Activated naive CD4-positive, alpha-beta T cell treated with anti-CD3 and anti-CD28 coated beads, Interleukin-2, amount 50 U/mL, for 24 hours (primary cell): ENCODE measurements at regions not wholly inside any gene's neighbourhood (a gene's known extent, or its start where the extent isn't known, plus 50 kb on each side); places are given as distances from the start of the nearest gene placed in this dataset.
"Not testable (repeated sequence)": the region's sequence is repeated elsewhere in the genome, so short reads cannot be mapped to it uniquely, and the experiment has no call there.

Experiments
- H3K27ac Mint-ChIP-seq: one replicate; pipeline ENCODE4 v1.8.0; 2021; ENCODE audit warnings: mild to moderate bottlenecking, mixed read lengths
- H3K27me3 Mint-ChIP-seq: one replicate; pipeline ENCODE4 v1.8.0; 2021; ENCODE audit warnings: mixed read lengths
- H3K36me3 Mint-ChIP-seq: one replicate; pipeline ENCODE4 v1.8.0; 2021; ENCODE audit warnings: mixed read lengths
- H3K4me1 Mint-ChIP-seq: one replicate; pipeline ENCODE4 v1.8.0; 2021; ENCODE audit warnings: mixed read lengths
- H3K4me3 Mint-ChIP-seq: one replicate; pipeline ENCODE4 v1.8.0; 2021; ENCODE audit warnings: mild to moderate bottlenecking, mixed read lengths
- H3K9me3 Mint-ChIP-seq: one replicate; pipeline ENCODE4 v1.8.0; 2021; ENCODE audit warnings: mixed read lengths

DNA sequence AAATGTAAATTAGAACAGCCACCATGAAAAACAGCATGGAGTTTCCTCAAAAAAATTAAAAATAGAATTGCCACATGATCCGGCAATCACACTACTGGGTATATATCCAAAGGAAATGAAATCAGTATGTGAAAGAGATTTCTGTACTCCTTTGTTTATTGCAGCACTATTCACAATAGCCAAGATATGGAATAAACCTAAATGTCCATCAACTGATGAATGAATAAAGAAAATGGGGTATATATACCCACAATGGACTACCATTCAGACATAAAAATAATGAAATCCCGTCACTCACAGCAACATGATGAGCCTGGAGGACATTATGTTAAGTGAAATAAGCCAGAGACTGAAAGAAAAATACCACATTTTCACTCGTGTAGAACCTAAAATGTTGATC, 296.9 kb downstream of the RAP2B start:
- no peaks in the 10 kb centered on the region for H3K36me3 Mint-ChIP-seq
- no peaks in the 10 kb centered on the region for H3K9me3 Mint-ChIP-seq
- peaks cover 29% of the 10 kb centered on the region for H3K4me1 Mint-ChIP-seq
- no peaks in the 10 kb centered on the region for H3K27me3 Mint-ChIP-seq
- no peak overlapping the region for H3K27ac Mint-ChIP-seq
- H3K4me3 Mint-ChIP-seq: no peak overlapping the region

GRCh38 chr3:153462545-153462944, 300.5 kb downstream of the RAP2B start:
- H3K4me1 Mint-ChIP-seq: peaks cover 44% of the 10 kb centered on the region
- no peak overlapping the region for H3K4me3 Mint-ChIP-seq
- H3K27me3 Mint-ChIP-seq: no peaks in the 10 kb centered on the region
- H3K36me3 Mint-ChIP-seq: no peaks in the 10 kb centered on the region
- no peaks in the 10 kb centered on the region for H3K9me3 Mint-ChIP-seq
- H3K27ac Mint-ChIP-seq: no peak overlapping the region

DNA sequence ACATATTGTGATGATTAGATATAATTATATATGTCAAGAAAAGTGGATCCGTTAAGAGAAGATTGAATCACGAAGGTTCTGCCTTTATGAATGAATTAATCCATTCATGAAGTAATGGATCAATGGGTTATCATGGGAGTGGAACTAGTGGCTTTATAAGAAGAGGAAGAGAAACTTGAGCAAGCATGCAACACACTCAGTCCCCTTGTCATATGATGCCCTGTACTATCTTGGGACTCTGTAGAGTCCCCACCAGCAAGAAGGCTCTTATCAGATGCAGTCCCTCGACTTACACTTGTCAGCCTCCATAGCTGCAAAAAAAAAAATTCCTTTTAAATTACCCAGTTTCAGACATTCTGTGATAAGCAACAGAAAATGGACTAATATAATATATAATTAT, 301.9 kb downstream of the RAP2B start:
- Mint-ChIP-seq H3K27me3 (no peaks in the 10 kb centered on the region), H3K36me3 (no peaks in the 10 kb centered on the region), H3K4me1 (peaks cover 44% of the 10 kb centered on the region), H3K4me3 (no peak overlapping the region), H3K9me3 (no peaks in the 10 kb centered on the region), H3K27ac (no peak overlapping the region)

DNA sequence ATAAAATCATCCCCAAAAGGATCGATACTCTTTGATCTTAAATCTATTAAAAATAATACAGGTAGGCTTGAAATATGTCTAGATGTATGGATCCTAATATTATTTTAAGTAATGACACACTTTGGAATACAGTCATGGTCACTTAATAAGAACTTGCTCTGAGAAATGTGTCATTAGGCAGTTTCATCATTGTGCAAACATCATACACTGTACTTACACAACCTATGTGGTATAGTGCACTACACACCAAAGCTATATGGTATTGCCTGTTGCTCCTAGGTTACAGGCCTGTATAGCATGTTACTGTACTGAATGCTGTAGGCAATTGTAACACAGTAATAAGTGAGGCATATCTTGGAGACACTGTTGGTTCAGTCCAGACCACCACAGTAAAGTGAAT, 307.1 kb downstream of the RAP2B start:
- peaks cover 13% of the 10 kb centered on the region for H3K4me1 Mint-ChIP-seq
- no peak overlapping the region for H3K4me3 Mint-ChIP-seq
- no peak overlapping the region for H3K27ac Mint-ChIP-seq
- H3K27me3 Mint-ChIP-seq: no peaks in the 10 kb centered on the region
- H3K36me3 Mint-ChIP-seq: no peaks in the 10 kb centered on the region
- H3K9me3 Mint-ChIP-seq: peaks cover 10% of the 10 kb centered on the region

GRCh38 chr3:153484842-153485241, 322.8 kb downstream of the RAP2B start:
- H3K36me3 Mint-ChIP-seq: no peaks in the 10 kb centered on the region
- H3K4me1 Mint-ChIP-seq: peaks cover 13% of the 10 kb centered on the region
- H3K9me3 Mint-ChIP-seq: no peaks in the 10 kb centered on the region
- no peak overlapping the region for H3K4me3 Mint-ChIP-seq
- H3K27ac Mint-ChIP-seq: no peak overlapping the region
- H3K27me3 Mint-ChIP-seq: no peaks in the 10 kb centered on the region

- Mint-ChIP-seq H3K4me1 (no peaks in the 10 kb centered on the region), H3K9me3 (no peaks in the 10 kb centered on the region), H3K27me3 (no peaks in the 10 kb centered on the region), H3K27ac (no peak overlapping the region), H3K36me3 (no peaks in the 10 kb centered on the region), H3K4me3 (no peak overlapping the region)
These were observed 333.4 kb downstream of the RAP2B start for GRCh38 chr3:153495422-153495821.

DNA sequence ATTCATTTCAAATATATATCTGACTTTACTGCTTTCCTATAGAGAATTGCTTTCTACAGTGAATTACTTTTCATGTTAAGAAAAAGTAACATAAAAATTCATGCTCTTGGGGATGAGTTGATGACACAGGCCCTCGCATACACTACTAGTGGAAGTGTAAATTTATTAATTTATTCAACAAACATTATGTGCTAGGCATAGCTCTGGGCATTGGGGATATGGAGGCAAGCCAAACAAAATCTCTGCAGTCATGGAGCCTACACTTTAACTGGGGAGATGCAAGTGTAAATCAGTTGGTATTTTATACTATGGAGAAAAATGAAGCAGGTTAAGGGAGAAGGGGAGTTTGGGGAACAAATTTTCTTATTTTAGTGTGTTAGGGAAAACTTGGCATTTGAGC, 340.7 kb downstream of the RAP2B start:
- Mint-ChIP-seq H3K36me3 (no peaks in the 10 kb centered on the region), H3K4me3 (no peak overlapping the region), H3K9me3 (no peaks in the 10 kb centered on the region), H3K4me1 (no peaks in the 10 kb centered on the region), H3K27me3 (no peaks in the 10 kb centered on the region), H3K27ac (no peak overlapping the region)

GRCh38 chr3:153503873-153504272, 341.8 kb downstream of the RAP2B start:
- Mint-ChIP-seq H3K27ac (no peak overlapping the region), H3K36me3 (no peaks in the 10 kb centered on the region), H3K4me1 (no peaks in the 10 kb centered on the region), H3K9me3 (no peaks in the 10 kb centered on the region), H3K4me3 (no peak overlapping the region), H3K27me3 (no peaks in the 10 kb centered on the region)

DNA sequence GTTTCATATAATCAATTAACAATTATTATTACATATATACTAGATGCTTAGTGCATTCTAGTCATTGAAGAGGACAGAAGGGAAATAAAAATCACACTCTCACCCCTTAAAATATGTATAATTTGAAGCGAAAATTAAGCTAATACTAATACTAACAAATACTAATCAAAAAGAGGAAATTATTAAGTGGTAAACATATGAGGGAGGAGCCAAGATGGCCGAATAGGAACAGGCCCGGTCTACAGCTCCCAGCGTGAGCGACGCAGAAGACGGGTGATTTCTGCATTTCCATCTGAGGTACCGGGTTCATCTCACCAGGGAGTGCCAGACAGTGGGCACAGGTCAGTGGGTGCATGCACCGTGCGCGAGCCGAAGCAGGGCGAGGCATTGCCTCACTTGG, 344.2 kb downstream of the RAP2B start:
- H3K4me3 Mint-ChIP-seq, H3K27me3 Mint-ChIP-seq, H3K9me3 Mint-ChIP-seq, H3K36me3 Mint-ChIP-seq, H3K27ac Mint-ChIP-seq, H3K4me1 Mint-ChIP-seq: not testable (repeated sequence)

DNA sequence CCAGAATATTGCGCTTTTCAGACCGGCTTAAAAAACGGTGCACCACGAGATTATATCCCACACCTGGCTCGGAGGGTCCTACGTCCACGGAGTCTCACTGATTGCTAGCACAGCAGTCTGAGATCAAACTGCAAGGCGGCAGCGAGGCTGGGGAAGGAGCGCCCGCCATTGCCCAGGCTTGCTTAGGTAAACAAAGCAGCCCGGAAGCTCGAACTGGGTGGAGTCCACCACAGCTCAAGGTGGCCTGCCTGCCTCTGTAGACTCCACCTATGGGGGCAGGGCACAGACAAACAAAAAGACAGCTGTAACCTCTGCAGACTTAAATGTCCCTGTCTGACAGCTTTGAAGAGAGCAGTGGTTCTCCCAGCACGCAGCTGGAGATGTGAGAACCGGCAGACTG, 344.7 kb downstream of the RAP2B start:
- H3K27me3 Mint-ChIP-seq, H3K4me1 Mint-ChIP-seq, H3K4me3 Mint-ChIP-seq, H3K9me3 Mint-ChIP-seq, H3K36me3 Mint-ChIP-seq, H3K27ac Mint-ChIP-seq: not testable (repeated sequence)

DNA sequence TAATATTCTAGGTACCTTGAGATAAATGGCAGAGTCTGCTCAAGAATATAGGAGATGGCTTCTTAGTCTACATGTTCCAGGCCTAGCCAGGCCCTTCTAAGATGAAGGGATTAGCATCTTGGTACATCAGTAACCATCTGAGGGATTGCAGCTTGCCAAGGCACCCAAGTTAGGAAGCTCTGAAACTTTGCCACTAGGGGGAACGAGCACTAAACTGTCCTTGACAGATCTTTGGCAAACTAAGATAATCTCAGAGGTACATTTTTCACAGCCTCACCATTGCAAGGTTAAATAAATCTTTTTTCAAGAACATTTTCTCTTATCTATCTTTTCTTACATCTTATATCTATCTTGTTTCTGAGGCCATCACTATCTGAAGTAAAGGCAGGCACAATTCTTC, 351.2 kb downstream of the RAP2B start:
- Mint-ChIP-seq H3K9me3 (peaks cover 10% of the 10 kb centered on the region), H3K27ac (no peak overlapping the region), H3K4me1 (no peaks in the 10 kb centered on the region), H3K4me3 (no peak overlapping the region), H3K36me3 (peaks cover 2% of the 10 kb centered on the region), H3K27me3 (no peaks in the 10 kb centered on the region)

GRCh38 chr3:153528473-153528872, 366.4 kb downstream of the RAP2B start:
- Mint-ChIP-seq H3K4me1 (no peaks in the 10 kb centered on the region), H3K36me3 (peaks cover 4% of the 10 kb centered on the region), H3K27me3 (no peaks in the 10 kb centered on the region)

DNA sequence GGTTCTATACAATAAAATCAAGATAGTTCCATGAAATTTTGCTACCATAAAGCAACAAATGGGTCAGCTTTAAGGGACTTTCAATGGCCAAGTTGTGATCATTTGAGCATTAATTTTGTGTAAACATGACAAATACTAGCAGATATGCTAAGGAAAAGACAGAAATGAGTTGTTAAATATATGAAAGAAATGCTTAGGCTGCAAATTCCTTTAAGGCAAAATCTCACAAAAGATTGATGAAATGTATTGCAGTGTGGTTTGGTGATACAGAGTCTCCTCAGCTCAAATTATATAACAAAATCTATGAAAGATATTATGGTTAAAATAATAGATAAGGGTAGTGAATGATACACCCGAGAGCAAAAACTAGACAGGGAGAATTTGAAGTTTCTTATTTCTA, 377.2 kb downstream of the RAP2B start:
- H3K4me1 Mint-ChIP-seq: no peaks in the 10 kb centered on the region
- H3K4me3 Mint-ChIP-seq: no peak overlapping the region
- H3K36me3 Mint-ChIP-seq: peaks cover 1% of the 10 kb centered on the region
- no peak overlapping the region for H3K27ac Mint-ChIP-seq
- no peaks in the 10 kb centered on the region for H3K9me3 Mint-ChIP-seq
- no peaks in the 10 kb centered on the region for H3K27me3 Mint-ChIP-seq

More at GRCh38 chr3:153528473-153528872, 366.4 kb downstream of the RAP2B start:
- Mint-ChIP-seq H3K4me3 (no peak overlapping the region), H3K9me3 (peaks cover 19% of the 10 kb centered on the region), H3K27ac (no peak overlapping the region)

GRCh38 chr3:153545471-153545870, 383.4 kb downstream of the RAP2B start:
- no peak overlapping the region for H3K4me3 Mint-ChIP-seq
- peaks cover 4% of the 10 kb centered on the region for H3K4me1 Mint-ChIP-seq
- H3K36me3 Mint-ChIP-seq: peaks cover 3% of the 10 kb centered on the region

GRCh38 chr3:153547970-153548369, 385.9 kb downstream of the RAP2B start:
- H3K27ac Mint-ChIP-seq: no peak overlapping the region
- H3K4me3 Mint-ChIP-seq: no peak overlapping the region
- no peaks in the 10 kb centered on the region for H3K9me3 Mint-ChIP-seq
- no peaks in the 10 kb centered on the region for H3K27me3 Mint-ChIP-seq
- H3K4me1 Mint-ChIP-seq: peaks cover 7% of the 10 kb centered on the region
- H3K36me3 Mint-ChIP-seq: peaks cover 3% of the 10 kb centered on the region

More at GRCh38 chr3:153545471-153545870, 383.4 kb downstream of the RAP2B start:
- H3K9me3 Mint-ChIP-seq: no peaks in the 10 kb centered on the region
- no peaks in the 10 kb centered on the region for H3K27me3 Mint-ChIP-seq
- no peak overlapping the region for H3K27ac Mint-ChIP-seq

- not testable (repeated sequence) for H3K4me3 Mint-ChIP-seq, H3K4me1 Mint-ChIP-seq
These were observed 387.7 kb downstream of the RAP2B start for GRCh38 chr3:153549686-153550085.

GRCh38 chr3:153551536-153552285, 389.7 kb downstream of the RAP2B start:
- Mint-ChIP-seq H3K4me3 (no peak overlapping the region), H3K27ac (no peak overlapping the region), H3K4me1 (peaks cover 8% of the 10 kb centered on the region)

More at GRCh38 chr3:153549686-153550085, 387.7 kb downstream of the RAP2B start:
- H3K27me3 Mint-ChIP-seq, H3K36me3 Mint-ChIP-seq, H3K27ac Mint-ChIP-seq, H3K9me3 Mint-ChIP-seq: not testable (repeated sequence)

More at GRCh38 chr3:153551536-153552285, 389.7 kb downstream of the RAP2B start:
- H3K9me3 Mint-ChIP-seq: no peaks in the 10 kb centered on the region
- H3K27me3 Mint-ChIP-seq: no peaks in the 10 kb centered on the region
- H3K36me3 Mint-ChIP-seq: peaks cover 2% of the 10 kb centered on the region
